Endothelial cell of umbilical vein (primary cell): ENCODE measurements at regions not wholly inside any gene's neighbourhood (a gene's known extent, or its start where the extent isn't known, plus 50 kb on each side); places are given as distances from the start of the nearest gene placed in this dataset.

Experiments
- BruUV-seq: library from RNA; stranded (reverse); fragments of 400-500 nt; replicated peaks from 2 replicates; lab custom pipeline; 2021; lab: Mats Ljungman, UMichigan
- CTCF ChIA-PET: fragments of 300-600, 350-600 bp; sonication (Branson Sonifier 250); formaldehyde crosslinking; loops from one replicate; lab custom pipeline; 2021; ENCODE audit warnings: antibody characterized with exemption, inconsistent platforms; lab: Charles Lee
- POLR2A ChIA-PET: fragments of 300-600, 350-600 bp; sonication (Branson Sonifier 250); formaldehyde crosslinking; loops from one replicate; lab custom pipeline; 2021; ENCODE audit warnings: antibody characterized with exemption, inconsistent platforms; lab: Charles Lee
- DNase-seq: peaks from one replicate; pipeline ENCODE4 v3.0.0-alpha.2; 2011; ENCODE audit warnings: low read depth, low spot score
- FAIRE-seq: peaks from 2 replicates; lab custom pipeline; 2011; peaks lifted over from hg19 to GRCh38; lab: Jason Lieb, UNC
- H2AFZ ChIP-seq: 2 replicates; pipeline ENCODE4 v1.6.0; 2012; ENCODE audit warnings: low read depth, low read length, control low read depth, inconsistent platforms
- H3K27ac ChIP-seq: 2 replicates; pipeline ENCODE4 v1.5.1; 2011; ENCODE audit warnings: low read depth, mild to moderate bottlenecking, control low read depth, low read length, moderate library complexity; ENCODE audit not compliant: insufficient read depth
- H3K27me3 ChIP-seq, 2 experiments: 2 replicates each; pipeline versions ENCODE4 v1.6.0 to v1.6.1; 2011; ENCODE audit warnings: low read length in 2 of 2, mixed read lengths in 1 of 2; ENCODE audit not compliant: control insufficient read depth in 2 of 2, insufficient read depth in 2 of 2
- H3K36me3 ChIP-seq, 2 experiments: 2 replicates in 1 of 2; 3 replicates in 1 of 2; pipeline ENCODE4 v1.5.1; 2011; ENCODE audit warnings: low read length in 2 of 2, mild to moderate bottlenecking in 1 of 2, moderate library complexity in 1 of 2; ENCODE audit not compliant: control insufficient read depth in 2 of 2, insufficient read depth in 2 of 2; ENCODE audit errors: extremely low read depth in 1 of 2
- H3K4me1 ChIP-seq: 3 replicates; pipeline ENCODE4 v1.5.1; 2011; ENCODE audit warnings: mild to moderate bottlenecking, low read length; ENCODE audit not compliant: control insufficient read depth, insufficient read depth; ENCODE audit errors: extremely low read depth
- H3K4me2 ChIP-seq: 2 replicates; pipeline ENCODE4 v1.6.1; 2011; ENCODE audit warnings: low read length, control low read depth, mixed read lengths; ENCODE audit not compliant: insufficient read depth
- H3K4me3 ChIP-seq, 3 experiments: fragments of 200-600 bp in 1 of 3; sonication (generic), shearing (Covaris generic) in 1 of 3; replicated peaks in 1 of 3; 2 replicates each; pipeline ENCODE4 v1.5.1; 2011 to 2016; ENCODE audit warnings: control low read depth in 3 of 3, low read length in 3 of 3, mild to moderate bottlenecking in 2 of 3, inconsistent platforms in 1 of 3, low read depth in 1 of 3, moderate library complexity in 1 of 3; ENCODE audit not compliant: insufficient read depth in 1 of 3
- H3K79me2 ChIP-seq: 2 replicates; pipeline ENCODE4 v1.6.0; 2012; ENCODE audit warnings: low read length, inconsistent platforms; ENCODE audit not compliant: control insufficient read depth, insufficient read depth
- H3K9ac ChIP-seq: replicated peaks from 2 replicates; pipeline ENCODE3; 2011; ENCODE audit warnings: low read length, control low read depth; ENCODE audit not compliant: insufficient read depth; ENCODE audit errors: extremely low read depth
- H3K9me1 ChIP-seq: replicated peaks from 3 replicates; pipeline ENCODE4 v1.6.0; 2011; ENCODE audit warnings: mild to moderate bottlenecking, low read length; ENCODE audit not compliant: control insufficient read depth, insufficient read depth; ENCODE audit errors: extremely low read depth
- H3K9me3 ChIP-seq: replicated peaks from 2 replicates; pipeline ENCODE4 v1.5.1; 2012; ENCODE audit warnings: low read length, inconsistent platforms; ENCODE audit not compliant: control insufficient read depth, insufficient read depth
- H4K20me1 ChIP-seq: replicated peaks from 2 replicates; pipeline ENCODE3; 2011; ENCODE audit warnings: mild to moderate bottlenecking, low read length; ENCODE audit not compliant: control insufficient read depth, insufficient read depth; ENCODE audit errors: extremely low read depth
- EZH2 ChIP-seq: IDR thresholded peaks from 2 replicates; pipeline ENCODE4 v1.6.1; 2012; ENCODE audit warnings: borderline replicate concordance, low read depth, mild to moderate bottlenecking, moderate library complexity, low read length, inconsistent platforms; ENCODE audit not compliant: severe bottlenecking
- FOS ChIP-seq: IDR thresholded peaks from 2 replicates; pipeline ENCODE4 v1.6.1; 2011; ENCODE audit warnings: mild to moderate bottlenecking, low read length, moderate library complexity, borderline replicate concordance; ENCODE audit not compliant: insufficient read depth
- GATA2 ChIP-seq: IDR thresholded peaks from 2 replicates; pipeline ENCODE4 v1.7.0; 2011; ENCODE audit warnings: low read depth, mild to moderate bottlenecking, moderate library complexity, mixed read lengths, low read length; ENCODE audit not compliant: insufficient read length, insufficient read depth
- JUN ChIP-seq: IDR thresholded peaks from 2 replicates; pipeline ENCODE4 v1.6.1; 2011; ENCODE audit warnings: borderline replicate concordance, low read depth; ENCODE audit not compliant: insufficient read length, insufficient read depth
- MYC ChIP-seq: IDR thresholded peaks from one replicate; pipeline ENCODE4 v1.6.1; 2011; ENCODE audit warnings: mild to moderate bottlenecking, low read depth, low read length
- POLR2A ChIP-seq: IDR thresholded peaks from 2 replicates; pipeline ENCODE4 v1.6.1; 2012; ENCODE audit warnings: low read depth, mild to moderate bottlenecking, control low read depth, low read length
- POLR2AphosphoS5 ChIP-seq: IDR thresholded peaks from 2 replicates; pipeline ENCODE4 v1.6.1; 2012; ENCODE audit warnings: low read depth, mild to moderate bottlenecking, control low read depth, low read length, moderate library complexity; ENCODE audit not compliant: insufficient read depth
- dilution Hi-C: fragments of 300-500 bp; cut with MboI; formaldehyde crosslinking; loops from one replicate; pipeline ENCODE4 v1.15.0; 2019; ENCODE audit warnings: low sequenced_read_pairs; ENCODE audit not compliant: extremely low pct_ligation_motif_present
- intact Hi-C: fragments of 100-400 bp; cut with micrococcal nuclease; formaldehyde crosslinking; loops from one replicate; pipeline ENCODE4 v1.10.0; 2022
- TF ChIP-seq, protein P1 (sequence below), 2 donors: IDR thresholded peaks; 1 replicate in 1 of 2; 2 replicates in 1 of 2; pipeline ENCODE4 v1.5.1; 2011; ENCODE audit warnings: low read length in 2 of 2, mild to moderate bottlenecking in 2 of 2, moderate library complexity in 2 of 2, control low read depth in 1 of 2, inconsistent platforms in 1 of 2, low read depth in 1 of 2; ENCODE audit not compliant: insufficient read depth in 1 of 2; ENCODE audit errors: extremely low read depth in 1 of 2
- TF ChIP-seq, protein P2 (sequence below): IDR thresholded peaks from 2 replicates; pipeline ENCODE4 v1.6.1; 2011; ENCODE audit not compliant: insufficient read depth, insufficient read length

DNA sequence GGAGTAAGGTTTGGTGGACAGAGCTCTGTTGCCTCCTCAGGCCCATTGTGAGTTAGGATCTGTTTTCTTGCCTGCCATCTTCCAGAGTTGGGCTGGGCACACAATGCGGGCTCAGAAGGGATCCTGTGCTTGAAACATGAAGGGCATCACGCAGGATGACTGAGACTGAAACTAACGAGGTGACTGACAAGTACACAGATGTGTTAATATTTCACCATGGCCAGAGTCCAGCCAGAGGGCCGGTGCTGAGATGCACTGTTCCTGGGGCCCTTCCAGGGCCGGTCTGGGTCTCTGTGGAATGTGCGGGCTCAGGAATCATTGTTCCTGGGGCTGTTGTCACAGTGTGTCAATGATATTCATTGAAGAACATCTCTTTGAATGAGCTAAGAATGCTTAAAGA, 163.7 kb downstream of the URI1 start:
- Histone ChIP-seq H3K4me2 (no peak overlapping the region), H3K79me2 (no peaks in the 10 kb centered on the region), H4K20me1 (no peaks in the 10 kb centered on the region), H3K9me3 (peaks cover 4% of the 10 kb centered on the region), H3K9me1 (no peaks in the 10 kb centered on the region), H3K27me3 (no peaks in the 10 kb centered on the region), H3K9ac (no peak overlapping the region), H3K4me1 (no peaks in the 10 kb centered on the region), H3K36me3 (no peaks in the 10 kb centered on the region), H3K27ac (no peak overlapping the region), H3K4me3 (no peak overlapping the region), H2AFZ (no peak overlapping the region)
- FAIRE-seq (no peak), DNase-seq (no peak)
- POLR2A ChIA-PET: no interaction called here
- dilution Hi-C loops (no loop called here), intact Hi-C loops (no loop called here)
- no peak for TF ChIP-seq GATA2
- TF ChIP-seq FOS: no peak
- no peak for TF ChIP-seq JUN
- no peak for TF ChIP-seq POLR2A
- TF ChIP-seq, protein P1, sequence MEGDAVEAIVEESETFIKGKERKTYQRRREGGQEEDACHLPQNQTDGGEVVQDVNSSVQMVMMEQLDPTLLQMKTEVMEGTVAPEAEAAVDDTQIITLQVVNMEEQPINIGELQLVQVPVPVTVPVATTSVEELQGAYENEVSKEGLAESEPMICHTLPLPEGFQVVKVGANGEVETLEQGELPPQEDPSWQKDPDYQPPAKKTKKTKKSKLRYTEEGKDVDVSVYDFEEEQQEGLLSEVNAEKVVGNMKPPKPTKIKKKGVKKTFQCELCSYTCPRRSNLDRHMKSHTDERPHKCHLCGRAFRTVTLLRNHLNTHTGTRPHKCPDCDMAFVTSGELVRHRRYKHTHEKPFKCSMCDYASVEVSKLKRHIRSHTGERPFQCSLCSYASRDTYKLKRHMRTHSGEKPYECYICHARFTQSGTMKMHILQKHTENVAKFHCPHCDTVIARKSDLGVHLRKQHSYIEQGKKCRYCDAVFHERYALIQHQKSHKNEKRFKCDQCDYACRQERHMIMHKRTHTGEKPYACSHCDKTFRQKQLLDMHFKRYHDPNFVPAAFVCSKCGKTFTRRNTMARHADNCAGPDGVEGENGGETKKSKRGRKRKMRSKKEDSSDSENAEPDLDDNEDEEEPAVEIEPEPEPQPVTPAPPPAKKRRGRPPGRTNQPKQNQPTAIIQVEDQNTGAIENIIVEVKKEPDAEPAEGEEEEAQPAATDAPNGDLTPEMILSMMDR (IDR thresholded peaks at IDR 0.05; ENCODE audit: extremely low read depth in 1 of 2, insufficient read depth in 1 of 2, low read depth in 1 of 2, low read length in 2 of 2): no peak
- TF ChIP-seq MYC: no peak
- TF ChIP-seq, protein P2, sequence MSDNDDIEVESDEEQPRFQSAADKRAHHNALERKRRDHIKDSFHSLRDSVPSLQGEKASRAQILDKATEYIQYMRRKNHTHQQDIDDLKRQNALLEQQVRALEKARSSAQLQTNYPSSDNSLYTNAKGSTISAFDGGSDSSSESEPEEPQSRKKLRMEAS: no peak
- no peak for TF ChIP-seq EZH2
- no peak for TF ChIP-seq POLR2AphosphoS5
- no TSS peak for BruUV-seq
- CTCF ChIA-PET: no interaction called here
